ENCODE measurements at regions not wholly inside any gene's neighbourhood (a gene's known extent, or its start where the extent isn't known, plus 50 kb on each side); places are given as distances from the start of the nearest gene placed in this dataset.

GRCh38 chr2:160555420-160556071 lies 61.9 kb upstream of the RBMS1 start:
- no peak overlapping the region for H3K4me3 ChIP-seq (replicated peaks in 1 of 3; ENCODE audit: low read depth in 2 of 3, low read length in 3 of 3)
- peak overlapping the region in 3 of 7 donors; percentile 9 to 85 (median 67) for H3K27ac Mint-ChIP-seq
- H3K36me3 ChIP-seq (replicated peaks in 1 of 2; ENCODE audit: control insufficient read depth in 1 of 2, insufficient read depth in 2 of 2, low read length in 2 of 2) = no peaks in the 10 kb centered on the region
- 100% methylated on average over 1 of the region's 6 CpGs for WGBS (ENCODE audit: insufficient coverage)
- H3K4me3 Mint-ChIP-seq = no peak overlapping the region
- no peaks in the 10 kb centered on the region for H4K20me1 ChIP-seq (ENCODE audit: insufficient read depth, low read length)
- TF ChIP-seq, protein P1, sequence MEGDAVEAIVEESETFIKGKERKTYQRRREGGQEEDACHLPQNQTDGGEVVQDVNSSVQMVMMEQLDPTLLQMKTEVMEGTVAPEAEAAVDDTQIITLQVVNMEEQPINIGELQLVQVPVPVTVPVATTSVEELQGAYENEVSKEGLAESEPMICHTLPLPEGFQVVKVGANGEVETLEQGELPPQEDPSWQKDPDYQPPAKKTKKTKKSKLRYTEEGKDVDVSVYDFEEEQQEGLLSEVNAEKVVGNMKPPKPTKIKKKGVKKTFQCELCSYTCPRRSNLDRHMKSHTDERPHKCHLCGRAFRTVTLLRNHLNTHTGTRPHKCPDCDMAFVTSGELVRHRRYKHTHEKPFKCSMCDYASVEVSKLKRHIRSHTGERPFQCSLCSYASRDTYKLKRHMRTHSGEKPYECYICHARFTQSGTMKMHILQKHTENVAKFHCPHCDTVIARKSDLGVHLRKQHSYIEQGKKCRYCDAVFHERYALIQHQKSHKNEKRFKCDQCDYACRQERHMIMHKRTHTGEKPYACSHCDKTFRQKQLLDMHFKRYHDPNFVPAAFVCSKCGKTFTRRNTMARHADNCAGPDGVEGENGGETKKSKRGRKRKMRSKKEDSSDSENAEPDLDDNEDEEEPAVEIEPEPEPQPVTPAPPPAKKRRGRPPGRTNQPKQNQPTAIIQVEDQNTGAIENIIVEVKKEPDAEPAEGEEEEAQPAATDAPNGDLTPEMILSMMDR (IDR thresholded peaks at IDR 0.05) = no peak
- no peak overlapping the region for H2AFZ ChIP-seq (ENCODE audit: insufficient read depth, low read depth, low read length, poor library complexity, severe bottlenecking)
- no peaks in the 10 kb centered on the region for H3K9me3 ChIP-seq (replicated peaks in 1 of 2; ENCODE audit: control insufficient read depth in 1 of 2, insufficient read depth in 1 of 2, low read length in 2 of 2)
- H3K9ac ChIP-seq (ENCODE audit: insufficient read depth, low read length, poor library complexity, severe bottlenecking) = no peak overlapping the region
- peaks cover 0 to 5% (median 2%) of the 10 kb centered on the region in 7 donors for H3K9me3 Mint-ChIP-seq
- H3K4me1 ChIP-seq (ENCODE audit: control insufficient read depth in 1 of 2, insufficient read depth in 2 of 2, low read length in 2 of 2) = peaks cover 20 to 30% of the 10 kb centered on the region in 2 donors
- no peak overlapping the region for H3K27ac ChIP-seq (ENCODE audit: low read depth in 1 of 2, low read length in 2 of 2)
- DNase-seq = peak in 2 of 3 donors; percentile 33 to 58
- H3K79me2 ChIP-seq (ENCODE audit: insufficient read depth, low read length) = no peaks in the 10 kb centered on the region
- H3K4me1 Mint-ChIP-seq = peaks cover 45% of the 10 kb centered on the region
- intact Hi-C loops (cut with micrococcal nuclease) = no loop called here
- no peaks in the 10 kb centered on the region for H3K27me3 ChIP-seq (ENCODE audit: control insufficient read depth in 2 of 2, insufficient read depth in 2 of 2, low read length in 2 of 2)
- H3K36me3 Mint-ChIP-seq = peaks cover 2 to 5% of the 10 kb centered on the region in 2 donors
- peaks cover 0 to 1% (median 0%) of the 10 kb centered on the region in 3 donors for H3K27me3 Mint-ChIP-seq (ENCODE audit: low read depth in 3 of 3)
- no peak overlapping the region for H3K4me2 ChIP-seq (replicated peaks; ENCODE audit: extremely low read depth, low read length, poor library complexity, severe bottlenecking)

- no CpG with 5 or more reads among the region's 3 CpGs for WGBS (ENCODE audit: insufficient coverage)
- no peak overlapping the region for H3K4me3 Mint-ChIP-seq
Measured at GRCh38 chr2:160557903-160558302, 64.3 kb upstream of the RBMS1 start.

More at GRCh38 chr2:160557903-160558302, 64.3 kb upstream of the RBMS1 start:
- Histone ChIP-seq H3K36me3 (replicated peaks in 1 of 2; ENCODE audit: control insufficient read depth in 1 of 2, insufficient read depth in 2 of 2, low read length in 2 of 2) (no peaks in the 10 kb centered on the region), H3K27ac (ENCODE audit: low read depth in 1 of 2, low read length in 2 of 2) (no peak overlapping the region), H4K20me1 (ENCODE audit: insufficient read depth, low read length) (no peaks in the 10 kb centered on the region), H3K4me1 (ENCODE audit: control insufficient read depth in 1 of 2, insufficient read depth in 2 of 2, low read length in 2 of 2) (peaks cover 30 to 37% of the 10 kb centered on the region in 2 donors), H3K27me3 (ENCODE audit: control insufficient read depth in 2 of 2, insufficient read depth in 2 of 2, low read length in 2 of 2) (no peaks in the 10 kb centered on the region), H3K9ac (ENCODE audit: insufficient read depth, low read length, poor library complexity, severe bottlenecking) (no peak overlapping the region), H3K4me2 (replicated peaks; ENCODE audit: extremely low read depth, low read length, poor library complexity, severe bottlenecking) (no peak overlapping the region), H2AFZ (ENCODE audit: insufficient read depth, low read depth, low read length, poor library complexity, severe bottlenecking) (no peak overlapping the region), H3K9me3 (replicated peaks in 1 of 2; ENCODE audit: control insufficient read depth in 1 of 2, insufficient read depth in 1 of 2, low read length in 2 of 2) (no peaks in the 10 kb centered on the region), H3K79me2 (ENCODE audit: insufficient read depth, low read length) (no peaks in the 10 kb centered on the region), H3K4me3 (replicated peaks in 1 of 3; ENCODE audit: low read depth in 2 of 3, low read length in 3 of 3) (no peak overlapping the region)
- no peak for DNase-seq
- Mint-ChIP-seq H3K36me3 (peaks cover 2 to 5% of the 10 kb centered on the region in 2 donors), H3K4me1 (peaks cover 56% of the 10 kb centered on the region), H3K27ac (no peak overlapping the region), H3K9me3 (peaks cover 0 to 8% (median 2%) of the 10 kb centered on the region in 7 donors), H3K27me3 (ENCODE audit: low read depth in 3 of 3) (peaks cover 0 to 1% (median 0%) of the 10 kb centered on the region in 3 donors)
- TF ChIP-seq, protein P1 (IDR thresholded peaks at IDR 0.05) = no peak
- intact Hi-C loops (cut with micrococcal nuclease) = no loop called here

Data from CD14-positive monocyte (primary cell).